Peyer's patch (tissue), 4 donors: ENCODE measurements at regions not wholly inside any gene's neighbourhood (a gene's known extent, or its start where the extent isn't known, plus 50 kb on each side); places are given as distances from the start of the nearest gene placed in this dataset.

Source experiments
- POLR2A ChIP-seq, 2 donors: fragments of 450-650 bp; IDR thresholded peaks; one replicate each; pipeline ENCODE4 v1.5.1; 2017; ENCODE audit warnings: antibody characterized with exemption in 2 of 2, mild to moderate bottlenecking in 2 of 2, moderate library complexity in 2 of 2
- TF ChIP-seq, protein P1 (sequence below), 6 experiments: fragments of 450-650 bp in 4 of 6; fragments of 200-600 bp in 2 of 6; sonication (generic) in 1 of 6; IDR thresholded peaks; one replicate each; pipeline ENCODE4 v1.5.1; 2017 to 2019; ENCODE audit warnings: antibody characterized with exemption in 6 of 6, mild to moderate bottlenecking in 3 of 6, moderate library complexity in 1 of 6

DNA sequence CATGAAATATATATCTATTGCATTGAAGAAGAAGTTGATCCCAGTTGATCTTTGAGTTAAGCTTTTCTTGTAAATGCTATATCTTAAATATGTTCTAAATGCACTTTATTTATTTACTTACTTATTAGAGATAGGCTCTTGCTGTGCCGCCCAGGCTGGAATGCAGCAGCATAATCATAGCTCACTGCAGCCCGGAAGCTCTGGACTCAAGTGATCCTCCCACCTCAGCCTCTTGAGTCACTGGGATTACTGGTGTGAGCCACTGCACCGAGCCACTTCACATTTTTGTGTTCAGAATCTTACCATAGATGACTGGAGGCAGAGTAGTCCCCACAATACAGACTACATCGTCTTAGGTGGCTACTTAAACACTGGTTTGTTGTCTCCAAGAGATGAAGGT is 324.3 kb upstream of the SLIT2 start:
- no peak for TF ChIP-seq POLR2A (IDR thresholded peaks at IDR 0.05)
- TF ChIP-seq, protein P1, sequence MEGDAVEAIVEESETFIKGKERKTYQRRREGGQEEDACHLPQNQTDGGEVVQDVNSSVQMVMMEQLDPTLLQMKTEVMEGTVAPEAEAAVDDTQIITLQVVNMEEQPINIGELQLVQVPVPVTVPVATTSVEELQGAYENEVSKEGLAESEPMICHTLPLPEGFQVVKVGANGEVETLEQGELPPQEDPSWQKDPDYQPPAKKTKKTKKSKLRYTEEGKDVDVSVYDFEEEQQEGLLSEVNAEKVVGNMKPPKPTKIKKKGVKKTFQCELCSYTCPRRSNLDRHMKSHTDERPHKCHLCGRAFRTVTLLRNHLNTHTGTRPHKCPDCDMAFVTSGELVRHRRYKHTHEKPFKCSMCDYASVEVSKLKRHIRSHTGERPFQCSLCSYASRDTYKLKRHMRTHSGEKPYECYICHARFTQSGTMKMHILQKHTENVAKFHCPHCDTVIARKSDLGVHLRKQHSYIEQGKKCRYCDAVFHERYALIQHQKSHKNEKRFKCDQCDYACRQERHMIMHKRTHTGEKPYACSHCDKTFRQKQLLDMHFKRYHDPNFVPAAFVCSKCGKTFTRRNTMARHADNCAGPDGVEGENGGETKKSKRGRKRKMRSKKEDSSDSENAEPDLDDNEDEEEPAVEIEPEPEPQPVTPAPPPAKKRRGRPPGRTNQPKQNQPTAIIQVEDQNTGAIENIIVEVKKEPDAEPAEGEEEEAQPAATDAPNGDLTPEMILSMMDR (IDR thresholded peaks at IDR 0.05): no peak
